H1 (cell line): ENCODE measurements at regions not wholly inside any gene's neighbourhood (a gene's known extent, or its start where the extent isn't known, plus 50 kb on each side); places are given as distances from the start of the nearest gene placed in this dataset.

Experiments
- CTCF ChIA-PET: fragments of 300-600 bp; sonication (Branson Sonifier 250); formaldehyde crosslinking; loops from one replicate; lab custom pipeline; 2021; ENCODE audit not compliant: partially characterized antibody; lab: Charles Lee
- POLR2A ChIA-PET: fragments of 300-600 bp; sonication (Branson Sonifier 250); formaldehyde crosslinking; loops from one replicate; lab custom pipeline; 2021; ENCODE audit warnings: inconsistent platforms; ENCODE audit not compliant: partially characterized antibody; lab: Charles Lee
- DNase-seq, 2 experiments: peaks; one replicate each; pipeline versions ENCODE4 v3.0.0 to v3.0.0-alpha.2; 2010 to 2022; ENCODE audit warnings: low spot score in 2 of 2, low read depth in 1 of 2, mixed read lengths in 1 of 2
- FAIRE-seq: peaks from 2 replicates; lab custom pipeline; 2011; peaks lifted over from hg19 to GRCh38; lab: Jason Lieb, UNC
- H2AFZ ChIP-seq: 2 replicates; pipeline ENCODE4 v1.8.1; 2012; ENCODE audit warnings: low read length, inconsistent platforms
- H2AK5ac ChIP-seq: 2 replicates; pipeline ENCODE4 v1.6.1; 2013; ENCODE audit warnings: low read depth, low read length
- H2BK120ac ChIP-seq: replicated peaks from 2 replicates; pipeline ENCODE3; 2013; ENCODE audit warnings: low read depth, low read length, inconsistent platforms
- H2BK12ac ChIP-seq: 2 replicates; pipeline ENCODE4 v1.6.1; 2013; ENCODE audit warnings: low read depth, low read length
- H2BK15ac ChIP-seq: 2 replicates; pipeline ENCODE4 v1.6.1; 2013; ENCODE audit warnings: low read length
- H2BK20ac ChIP-seq: 2 replicates; pipeline ENCODE4 v1.6.1; 2013; ENCODE audit warnings: low read length
- H2BK5ac ChIP-seq: 2 replicates; pipeline ENCODE4 v1.6.1; 2013; ENCODE audit warnings: low read depth, low read length
- H3K14ac ChIP-seq: 2 replicates; pipeline ENCODE4 v1.6.1; 2013; ENCODE audit warnings: inconsistent platforms; ENCODE audit not compliant: insufficient read length
- H3K18ac ChIP-seq: 2 replicates; pipeline ENCODE4 v1.6.1; 2013; ENCODE audit warnings: low read length; ENCODE audit errors: extremely low read depth
- H3K23ac ChIP-seq: 2 replicates; pipeline ENCODE4 v1.6.1; 2013; ENCODE audit warnings: inconsistent platforms; ENCODE audit not compliant: insufficient read length
- H3K23me2 ChIP-seq: 2 replicates; pipeline ENCODE4 v1.6.1; 2013; ENCODE audit warnings: low read depth, low read length
- H3K27ac ChIP-seq: 2 replicates; pipeline ENCODE4 v1.6.1; 2011; ENCODE audit warnings: low read depth, low read length, inconsistent platforms
- H3K27me3 ChIP-seq, 4 experiments: replicated peaks in 1 of 4; 1 replicate in 1 of 4; 2 replicates in 3 of 4; pipeline versions ENCODE4 v1.6.1 to v1.8.1; 2011 to 2013; ENCODE audit warnings: low read length in 3 of 4, mild to moderate bottlenecking in 3 of 4, inconsistent platforms in 2 of 4, mixed read lengths in 2 of 4, moderate library complexity in 1 of 4; ENCODE audit not compliant: control insufficient read depth in 3 of 4, insufficient read depth in 3 of 4; ENCODE audit errors: extremely low read depth in 1 of 4
- H3K36me3 ChIP-seq, 4 experiments: 2 replicates each; pipeline versions ENCODE4 v1.6.1 to v1.8.1; 2011 to 2013; ENCODE audit warnings: mild to moderate bottlenecking in 4 of 4, low read length in 3 of 4, moderate library complexity in 2 of 4, control low read depth in 1 of 4, inconsistent platforms in 1 of 4; ENCODE audit not compliant: insufficient read depth in 4 of 4, control insufficient read depth in 2 of 4
- H3K4ac ChIP-seq: replicated peaks from 2 replicates; pipeline ENCODE3; 2013; ENCODE audit warnings: low read length, low read depth, mixed read lengths, inconsistent platforms; ENCODE audit not compliant: insufficient read length
- H3K4me1 ChIP-seq, 4 experiments: replicated peaks in 1 of 4; 1 replicate in 1 of 4; 2 replicates in 3 of 4; pipeline versions ENCODE4 v1.6.1 to v1.8.1; 2011 to 2013; ENCODE audit warnings: low read length in 3 of 4, inconsistent platforms in 2 of 4, mixed read lengths in 1 of 4; ENCODE audit not compliant: insufficient read depth in 4 of 4, control insufficient read depth in 3 of 4
- H3K4me2 ChIP-seq, 2 experiments: 2 replicates each; pipeline versions ENCODE4 v1.6.1 to v1.8.1; 2011 to 2013; ENCODE audit warnings: low read depth in 2 of 2, low read length in 2 of 2, control low read depth in 1 of 2, inconsistent platforms in 1 of 2, mild to moderate bottlenecking in 1 of 2; ENCODE audit not compliant: insufficient read depth in 1 of 2
- H3K4me3 ChIP-seq, 4 experiments: fragments of 200-600, 300-600 bp in 1 of 4; sonication (generic), shearing (Covaris generic), sonication (Bioruptor Twin) in 1 of 4; 2 replicates each; pipeline versions ENCODE4 v1.5.1 to v1.8.1; 2011 to 2016; ENCODE audit warnings: low read length in 4 of 4, low read depth in 3 of 4, control low read depth in 2 of 4, inconsistent platforms in 2 of 4, mild to moderate bottlenecking in 2 of 4, mixed read lengths in 1 of 4, moderate library complexity in 1 of 4; ENCODE audit not compliant: insufficient read depth in 2 of 4; ENCODE audit errors: extremely low read depth in 1 of 4
- H3K56ac ChIP-seq: replicated peaks from 2 replicates; pipeline ENCODE3; 2013; ENCODE audit warnings: low read depth, mild to moderate bottlenecking, mixed read lengths, low read length, inconsistent platforms; ENCODE audit not compliant: insufficient read length
- H3K79me1 ChIP-seq: 2 replicates; pipeline ENCODE4 v1.6.1; 2013; ENCODE audit warnings: low read depth, low read length, control low read depth
- H3K79me2 ChIP-seq, 2 experiments: 2 replicates each; pipeline versions ENCODE4 v1.6.1 to v1.8.1; 2012 to 2013; ENCODE audit warnings: low read length in 2 of 2, mild to moderate bottlenecking in 2 of 2, inconsistent platforms in 1 of 2; ENCODE audit not compliant: insufficient read depth in 2 of 2, control insufficient read depth in 1 of 2
- H3K9ac ChIP-seq, 4 experiments: replicated peaks in 1 of 4; 1 replicate in 1 of 4; 2 replicates in 3 of 4; pipeline versions ENCODE4 v1.6.1 to v1.8.1; 2011 to 2013; ENCODE audit warnings: low read depth in 3 of 4, low read length in 3 of 4, control low read depth in 2 of 4, mild to moderate bottlenecking in 2 of 4, moderate library complexity in 2 of 4, inconsistent platforms in 1 of 4; ENCODE audit errors: extremely low read depth in 1 of 4
- H3K9me3 ChIP-seq, 2 experiments: 2 replicates each; pipeline versions ENCODE4 v1.6.1 to v1.8.1; 2012 to 2013; ENCODE audit warnings: mild to moderate bottlenecking in 2 of 2, moderate library complexity in 2 of 2, control low read depth in 1 of 2, inconsistent platforms in 1 of 2, low read depth in 1 of 2, low read length in 1 of 2, mixed read lengths in 1 of 2; ENCODE audit not compliant: insufficient read depth in 2 of 2
- H4K20me1 ChIP-seq, 2 experiments: replicated peaks in 1 of 2; 2 replicates each; pipeline versions ENCODE3 to v1.8.1; 2011 to 2013; ENCODE audit warnings: inconsistent platforms in 2 of 2, low read length in 2 of 2, mild to moderate bottlenecking in 1 of 2; ENCODE audit not compliant: insufficient read depth in 2 of 2, control insufficient read depth in 1 of 2
- H4K5ac ChIP-seq: 2 replicates; pipeline ENCODE4 v1.6.1; 2013; ENCODE audit warnings: low read length, low read depth, mixed read lengths, inconsistent platforms; ENCODE audit not compliant: insufficient read length
- H4K8ac ChIP-seq: 2 replicates; pipeline ENCODE4 v1.8.0; 2013; ENCODE audit warnings: mild to moderate bottlenecking, moderate library complexity, low read length, inconsistent platforms; ENCODE audit not compliant: insufficient read depth; ENCODE audit errors: extremely low read depth
- H4K91ac ChIP-seq: replicated peaks from 2 replicates; pipeline ENCODE3; 2013; ENCODE audit warnings: low read length, mixed read lengths, inconsistent platforms; ENCODE audit not compliant: insufficient read length
- ATF3 ChIP-seq: IDR thresholded peaks from 2 replicates; pipeline ENCODE4 v1.6.1; 2011; ENCODE audit warnings: low read depth, mild to moderate bottlenecking, low read length; ENCODE audit not compliant: insufficient read depth
- CTCF ChIP-seq, 3 experiments: IDR thresholded peaks; 1 replicate in 2 of 3; 2 replicates in 1 of 3; pipeline versions ENCODE4 v1.5.1 to v1.6.1; 2011; ENCODE audit warnings: low read length in 3 of 3, mild to moderate bottlenecking in 3 of 3, inconsistent platforms in 2 of 3, low read depth in 1 of 3, moderate library complexity in 1 of 3; ENCODE audit not compliant: insufficient read depth in 1 of 3; ENCODE audit errors: control extremely low read depth in 1 of 3
- EZH2 ChIP-seq: fragments of 200-600 bp; sonication (generic); IDR thresholded peaks from 2 replicates; pipeline ENCODE4 v1.7.1; 2012; ENCODE audit warnings: low read depth, mild to moderate bottlenecking, moderate library complexity, low read length, inconsistent platforms; ENCODE audit not compliant: severe bottlenecking
- KDM1A ChIP-seq: fragments of 200-600, 300-600 bp; sonication (generic); IDR thresholded peaks from 2 replicates; pipeline ENCODE4 v1.7.1; 2016; ENCODE audit warnings: mild to moderate bottlenecking, low read length, borderline replicate concordance
- MAX ChIP-seq: IDR thresholded peaks from 2 replicates; pipeline ENCODE4 v1.6.1; 2012; ENCODE audit warnings: inconsistent platforms
- SAP30 ChIP-seq: fragments of 300-600 bp; sonication (generic); IDR thresholded peaks from 2 replicates; pipeline ENCODE4 v1.7.1; 2012; ENCODE audit warnings: low read length, moderate library complexity, mild to moderate bottlenecking, inconsistent platforms; ENCODE audit not compliant: insufficient read depth, insufficient replicate concordance
- SIX5 ChIP-seq: IDR thresholded peaks from 2 replicates; pipeline ENCODE4 v1.6.1; 2011; ENCODE audit warnings: mild to moderate bottlenecking, low read depth, low read length
- SP2 ChIP-seq: IDR thresholded peaks from 2 replicates; pipeline ENCODE4 v1.6.1; 2012; ENCODE audit warnings: mild to moderate bottlenecking, low read length, inconsistent platforms
- SRF ChIP-seq: IDR thresholded peaks from 2 replicates; pipeline ENCODE4 v1.6.1; 2011; ENCODE audit warnings: mild to moderate bottlenecking, low read depth, low read length, moderate library complexity
- ZNF274 ChIP-seq: IDR thresholded peaks from 2 replicates; pipeline ENCODE4 v1.7.0; 2012; ENCODE audit warnings: low read length, borderline replicate concordance; ENCODE audit errors: extremely low read depth
- WGBS, 2 experiments: shearing (Covaris generic) in 1 of 2; methylation state at CpG; one replicate each; pipeline versions ENCODE4 v1.1.6 to v1.1.7; 2013 to 2015; ENCODE audit warnings: low lambda C conversion rate in 2 of 2, mixed read lengths in 2 of 2, inconsistent platforms in 1 of 2, low coverage in 1 of 2, missing lambda C conversion rate in 1 of 2; ENCODE audit not compliant: insufficient replicate concordance in 2 of 2, insufficient coverage in 1 of 2, insufficient read length in 1 of 2; ENCODE audit errors: extremely low coverage in 1 of 2, missing lambda C conversion rate in 1 of 2; 5-methylcytosine and 5-hydroxymethylcytosine counted together

- H3K4me2 ChIP-seq, result no peak overlapping the region
- no peak overlapping the region for H2BK20ac ChIP-seq
- ChIA-PET POLR2A (no interaction called here), CTCF (interaction anchor here (1.0 to 2.8 kb wide), 4 partner anchors 12 to 228 kb away, joined by 3 to 8 read pairs (median 3); no protein-coding TSS in a partner anchor)
- H4K8ac ChIP-seq, result no peak overlapping the region
- no peak overlapping the region for H2BK5ac ChIP-seq
- FAIRE-seq, result no peak
- H3K9me3 ChIP-seq, result no peaks in the 10 kb centered on the region
- no peak overlapping the region for H4K5ac ChIP-seq
- H2AK5ac ChIP-seq, result no peak overlapping the region
- H3K23me2 ChIP-seq, result no peaks in the 10 kb centered on the region
- no peak overlapping the region for H4K91ac ChIP-seq
- no peak overlapping the region for H3K14ac ChIP-seq
- no peaks in the 10 kb centered on the region for H3K79me1 ChIP-seq
- H2BK120ac ChIP-seq, result no peak overlapping the region
- H3K27ac ChIP-seq, result no peak overlapping the region
- H3K79me2 ChIP-seq, result no peaks in the 10 kb centered on the region
- H3K9ac ChIP-seq, result no peak overlapping the region
- no peaks in the 10 kb centered on the region for H4K20me1 ChIP-seq
- no peak overlapping the region for H2BK12ac ChIP-seq
- H2AFZ ChIP-seq, result no peak overlapping the region
- H3K56ac ChIP-seq, result no peak overlapping the region
- H3K4me3 ChIP-seq, result no peak overlapping the region
- no peaks in the 10 kb centered on the region for H3K4me1 ChIP-seq
- no peak overlapping the region for H3K18ac ChIP-seq
- H3K4ac ChIP-seq, result no peak overlapping the region
- H3K36me3 ChIP-seq, result no peaks in the 10 kb centered on the region
- no peaks in the 10 kb centered on the region for H3K27me3 ChIP-seq
- H3K23ac ChIP-seq, result no peak overlapping the region
- 89% methylated on average over 2 of the region's 2 CpGs; no CpG with 5 or more reads in 1 of the 2 experiments for WGBS, 2 experiments
- H2BK15ac ChIP-seq, result no peak overlapping the region
- DNase-seq, result no peak
- TF ChIP-seq SAP30 (no peak), ZNF274 (no peak), ATF3 (no peak), EZH2 (no peak), SRF (no peak), SP2 (no peak), CTCF (IDR thresholded peaks at IDR 0.05; ENCODE audit: control extremely low read depth in 1 of 3, insufficient read depth in 1 of 3, low read depth in 1 of 3, low read length in 3 of 3) (no peak), MAX (no peak), SIX5 (no peak), KDM1A (no peak)
Measured at GRCh38 chr16:59042301-59042700, 308.2 kb upstream of the GOT2 start.
